ENCODE measurements at regions not wholly inside any gene's neighbourhood (a gene's known extent, or its start where the extent isn't known, plus 50 kb on each side); places are given as distances from the start of the nearest gene placed in this dataset.

DNA sequence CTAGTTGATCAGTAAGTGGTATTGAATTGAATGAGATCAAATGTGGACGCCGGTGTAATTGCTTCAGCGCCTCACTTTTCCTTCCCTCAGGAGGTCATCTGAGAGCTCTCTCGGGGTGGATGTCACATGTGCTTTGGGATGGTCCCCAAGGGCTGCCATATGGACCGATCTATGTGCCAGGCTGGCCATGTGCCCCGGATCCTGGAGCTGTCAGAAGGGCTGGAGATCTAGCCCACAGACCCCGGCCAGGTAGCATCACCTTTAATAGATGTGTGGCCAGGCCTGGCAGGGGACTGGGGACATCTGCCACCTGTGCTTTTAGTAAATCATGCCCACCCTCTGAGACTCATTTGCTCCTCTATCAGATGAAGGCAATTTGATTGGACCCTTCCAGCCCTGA, 95.3 kb upstream of the CRHR1 start:
- DNase-seq: no peak

DNA sequence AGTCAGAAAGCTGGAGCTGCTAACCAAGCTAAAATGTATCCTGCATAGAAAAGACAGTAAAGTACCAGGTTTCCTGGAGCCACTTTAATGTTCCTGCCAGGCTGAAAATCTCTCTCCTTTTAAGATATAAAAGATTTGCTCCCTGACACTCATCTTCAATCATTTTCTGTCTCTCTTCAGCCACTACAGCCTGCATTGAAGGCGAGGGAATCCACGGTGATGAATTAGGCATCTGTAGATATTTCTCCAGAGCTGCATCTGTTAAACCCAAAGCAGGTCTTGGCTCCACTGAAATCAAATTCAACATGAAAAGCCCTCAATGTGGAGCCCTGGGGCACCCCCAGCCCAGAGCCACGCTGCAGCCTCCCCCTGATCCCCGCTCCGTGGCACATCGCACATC, 94.7 kb upstream of the CRHR1 start:
- no peak for DNase-seq

DNA sequence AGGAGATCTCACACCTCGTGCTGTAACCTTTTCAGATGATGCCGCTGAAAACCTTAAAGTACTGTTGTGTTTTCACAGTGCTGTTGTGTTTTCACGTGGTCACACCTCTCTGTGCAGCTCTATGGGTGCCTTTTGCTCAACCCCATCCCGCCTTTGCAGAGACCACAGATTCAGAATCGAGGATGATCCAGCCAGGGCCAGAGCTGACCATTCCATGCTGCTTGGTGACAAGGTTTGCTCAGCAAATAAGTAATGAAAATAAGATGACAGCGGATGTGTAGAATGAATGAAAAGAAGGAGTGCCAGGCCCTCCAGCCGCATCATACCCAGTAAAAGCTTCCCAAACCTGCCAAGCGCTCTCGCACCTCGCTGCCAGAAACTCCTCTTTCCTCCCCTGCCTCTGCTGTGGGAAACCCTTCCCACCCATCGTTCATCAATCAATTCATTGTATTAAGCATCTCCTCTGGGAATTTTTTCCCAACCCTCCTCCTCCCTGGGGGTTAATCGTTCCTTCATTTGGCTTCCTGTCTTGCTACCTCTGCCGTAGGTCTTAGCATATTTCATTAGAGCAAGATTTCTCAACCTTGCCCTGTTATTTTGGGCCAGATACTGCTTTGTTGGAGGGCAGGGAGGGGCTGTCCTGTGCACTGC, 93.4 kb upstream of the CRHR1 start:
- DNase-seq: no peak

DNA sequence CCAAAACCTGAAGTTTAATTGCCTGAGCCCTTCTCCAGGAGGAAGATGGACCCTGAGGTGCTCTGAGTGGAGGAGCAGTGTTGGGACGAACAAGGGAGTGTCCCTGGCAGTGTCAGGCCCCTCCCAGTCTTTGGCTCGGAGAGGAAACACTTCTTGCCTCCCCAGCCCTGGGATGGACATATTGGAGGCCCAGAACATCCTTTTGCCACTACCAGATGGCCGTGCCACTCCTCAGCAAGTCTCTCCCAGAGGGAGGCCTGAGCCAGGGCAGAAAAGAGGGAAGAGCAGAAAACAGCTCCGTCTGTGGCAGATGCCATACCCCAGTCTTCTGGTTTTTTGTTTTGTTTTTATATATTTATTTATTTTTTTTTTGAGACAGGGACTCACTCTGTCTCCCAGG, 91.5 kb upstream of the CRHR1 start:
- DNase-seq: no peak

DNA sequence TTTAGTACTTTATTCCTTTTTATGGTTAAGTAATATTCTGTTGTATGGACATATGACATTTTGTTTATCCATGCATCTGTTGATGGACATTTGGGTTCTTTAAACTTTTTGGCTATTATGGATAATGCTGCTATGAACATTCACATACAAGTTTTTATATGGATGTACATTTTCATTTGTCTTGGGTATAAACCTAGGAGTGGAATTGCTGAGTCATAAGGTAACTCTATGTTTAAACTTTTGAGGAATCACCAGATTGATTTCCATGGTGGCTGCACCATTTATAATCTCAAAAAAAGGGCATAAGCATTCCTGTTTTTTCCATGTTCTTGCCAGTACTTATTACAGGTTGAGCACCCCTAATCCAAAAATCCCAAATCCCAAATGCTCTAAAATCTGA, 90.3 kb upstream of the CRHR1 start:
- no peak for DNase-seq

DNA sequence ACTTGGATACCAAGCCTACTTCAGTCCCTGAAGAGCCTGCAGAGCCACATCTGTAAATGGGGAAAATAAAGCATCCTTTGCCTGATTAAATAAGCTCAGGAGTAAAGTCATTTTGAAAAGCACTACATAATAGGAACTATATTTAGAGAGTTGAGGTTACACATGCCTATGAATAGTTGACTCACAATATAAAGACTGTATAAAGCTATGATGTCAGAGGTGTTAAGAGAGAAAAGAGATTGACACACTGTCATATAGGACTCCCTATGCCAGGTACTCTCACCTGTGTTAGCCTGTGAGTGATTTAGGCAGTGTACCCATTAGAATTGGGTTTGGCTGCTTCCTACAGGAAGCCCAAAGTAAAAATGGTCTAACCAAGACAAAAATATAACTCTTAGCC, 87.7 kb upstream of the CRHR1 start:
- DNase-seq: no peak

DNA sequence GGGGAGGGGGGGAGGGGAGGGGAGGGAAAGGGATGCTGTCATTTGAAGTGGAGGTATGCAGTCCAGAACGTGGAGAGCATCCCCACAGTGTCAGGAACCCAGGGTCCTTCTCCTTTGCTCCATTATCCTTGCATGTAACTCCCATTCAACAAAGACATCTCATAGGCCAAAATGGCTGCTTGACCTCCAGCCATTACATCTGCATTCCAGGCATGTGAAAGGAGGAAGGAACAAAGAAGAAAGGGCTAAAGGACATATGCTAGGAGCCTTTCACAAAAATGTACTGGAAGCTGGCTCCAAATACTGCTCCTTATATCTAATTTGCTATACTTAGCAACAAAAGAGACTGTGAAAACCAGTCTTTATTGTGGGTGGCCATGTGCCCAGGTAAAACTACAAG, 87.0 kb upstream of the CRHR1 start:
- DNase-seq: no peak

DNA sequence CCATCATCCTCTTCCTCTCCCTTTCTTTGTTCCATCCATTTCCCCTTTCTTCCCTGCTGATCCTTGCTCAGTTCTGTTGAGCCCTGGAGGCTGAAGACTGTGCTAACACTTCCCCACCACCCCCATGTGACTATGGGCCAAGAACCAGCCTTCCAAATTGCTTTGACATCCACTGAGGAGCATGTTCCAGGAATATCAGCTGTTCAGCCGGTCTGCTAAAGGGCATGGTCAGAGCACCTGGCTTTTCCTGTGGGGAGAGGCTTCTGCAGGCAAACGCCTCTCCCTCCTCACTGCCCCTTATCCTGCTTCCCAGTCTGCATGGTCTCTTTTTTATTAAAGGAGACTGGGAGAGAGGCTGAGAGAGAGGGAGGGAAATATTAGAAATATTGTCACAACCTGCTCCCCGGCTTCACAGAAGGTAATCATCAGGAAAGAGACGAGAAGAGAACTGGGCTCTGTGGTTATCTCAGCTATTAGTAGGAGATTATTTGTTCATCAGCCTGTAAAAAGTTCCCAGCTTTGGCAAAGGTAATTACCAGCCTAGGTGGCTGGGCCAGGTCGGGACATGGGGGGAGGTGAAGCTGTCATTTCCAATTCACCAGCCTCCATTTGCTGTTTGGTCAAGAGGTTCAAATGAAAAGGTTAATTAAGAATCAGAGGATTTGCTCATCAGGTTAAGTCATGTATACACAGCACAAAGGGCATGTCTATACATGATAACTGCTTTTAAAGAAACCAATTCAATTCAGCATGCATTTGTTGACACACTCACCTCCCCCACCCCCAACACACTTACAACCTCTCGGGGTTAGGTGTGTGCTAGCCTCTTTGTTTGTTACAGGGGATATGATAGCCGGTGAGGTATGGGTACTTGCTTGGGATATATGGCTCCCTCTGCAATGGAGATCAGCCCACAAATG, 83.7 kb upstream of the CRHR1 start:
- no peak for DNase-seq

DNA sequence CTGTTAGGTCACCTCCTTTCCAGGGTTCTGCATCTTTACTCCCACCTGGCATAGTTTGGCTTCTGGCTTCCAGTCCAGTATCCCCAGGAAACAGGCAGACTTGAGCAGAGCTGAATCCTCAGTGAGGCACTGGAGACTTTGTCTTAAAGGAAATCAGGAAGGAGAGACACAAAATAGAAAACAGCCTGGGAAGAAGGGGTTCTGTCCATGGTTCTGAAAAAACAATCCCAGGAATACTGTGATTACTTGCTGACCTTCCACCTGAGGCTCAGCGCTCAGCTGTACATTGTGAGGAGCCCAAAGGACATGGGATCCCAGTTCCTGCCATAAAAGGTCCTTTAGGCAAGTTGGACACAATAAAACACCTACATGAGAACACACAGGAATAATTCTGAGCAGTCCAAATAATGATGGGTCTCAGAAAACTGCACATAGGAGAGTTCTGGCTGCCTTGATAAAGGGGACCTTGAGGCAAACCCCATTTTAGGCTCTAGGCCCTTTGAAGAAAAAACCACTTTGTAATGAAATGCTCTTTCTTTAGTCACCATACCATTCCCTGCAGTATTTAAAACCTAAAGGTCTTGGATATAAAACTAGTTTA, 81.4 kb upstream of the CRHR1 start:
- DNase-seq: no peak

DNA sequence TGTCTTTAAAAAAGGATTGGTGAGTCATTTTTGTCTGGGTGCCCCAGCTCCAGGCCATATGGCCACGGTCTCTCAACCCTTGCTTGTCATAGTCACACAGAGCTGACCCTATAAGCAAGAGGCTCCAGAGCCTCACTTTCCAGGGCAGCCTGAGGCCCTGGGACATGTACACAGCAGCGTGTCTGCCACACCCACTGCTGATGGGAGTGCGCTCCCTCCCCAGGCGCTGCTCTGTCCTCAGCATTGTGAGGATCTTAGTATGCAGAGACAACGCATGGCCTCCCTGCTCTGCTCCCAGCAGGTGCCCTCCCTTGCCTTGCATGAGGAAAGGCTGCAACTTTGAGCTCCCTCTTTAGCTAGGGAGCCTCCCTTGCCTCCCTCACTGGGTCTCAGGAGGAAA, 80.8 kb upstream of the CRHR1 start:
- peak; percentile 9 for DNase-seq

DNA sequence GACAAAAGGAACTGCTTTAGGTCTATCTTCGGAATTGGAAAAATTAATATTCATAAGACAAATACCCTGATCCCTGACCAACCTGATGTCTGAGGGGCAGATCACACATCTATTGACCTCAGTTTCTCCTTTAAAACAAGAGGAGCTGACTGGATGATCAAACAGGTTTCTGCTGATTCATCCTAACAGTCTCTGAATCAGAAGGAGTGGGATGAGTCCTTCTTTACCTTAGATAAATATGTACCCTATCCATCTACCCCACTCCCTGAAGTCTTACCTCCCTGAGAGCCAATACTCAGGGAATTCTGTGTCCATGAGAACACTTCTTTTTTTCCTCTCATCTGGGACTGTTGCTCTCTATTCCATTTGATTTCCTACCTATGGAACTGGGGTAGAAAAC, 80.3 kb upstream of the CRHR1 start:
- DNase-seq: no peak

DNA sequence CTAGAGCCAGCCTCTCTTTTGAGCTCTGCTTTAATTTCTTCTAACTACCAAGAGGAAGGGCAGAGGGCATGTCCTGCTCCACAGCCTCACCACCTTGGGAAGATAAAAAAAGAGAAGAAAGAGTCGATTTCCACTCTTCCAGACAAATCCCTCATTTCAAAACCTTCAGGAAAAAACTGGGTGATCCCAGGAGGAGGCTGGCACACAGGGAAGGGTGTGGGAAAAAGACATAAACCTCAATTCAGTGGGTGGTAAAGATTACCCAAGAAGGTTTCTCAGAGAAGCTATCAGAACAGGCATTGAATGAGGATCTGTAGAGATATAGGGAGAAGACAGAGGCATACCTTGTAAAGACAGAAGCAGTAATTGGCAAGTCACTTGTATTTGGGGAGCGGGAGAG, 79.9 kb upstream of the CRHR1 start:
- no peak for DNase-seq

DNA sequence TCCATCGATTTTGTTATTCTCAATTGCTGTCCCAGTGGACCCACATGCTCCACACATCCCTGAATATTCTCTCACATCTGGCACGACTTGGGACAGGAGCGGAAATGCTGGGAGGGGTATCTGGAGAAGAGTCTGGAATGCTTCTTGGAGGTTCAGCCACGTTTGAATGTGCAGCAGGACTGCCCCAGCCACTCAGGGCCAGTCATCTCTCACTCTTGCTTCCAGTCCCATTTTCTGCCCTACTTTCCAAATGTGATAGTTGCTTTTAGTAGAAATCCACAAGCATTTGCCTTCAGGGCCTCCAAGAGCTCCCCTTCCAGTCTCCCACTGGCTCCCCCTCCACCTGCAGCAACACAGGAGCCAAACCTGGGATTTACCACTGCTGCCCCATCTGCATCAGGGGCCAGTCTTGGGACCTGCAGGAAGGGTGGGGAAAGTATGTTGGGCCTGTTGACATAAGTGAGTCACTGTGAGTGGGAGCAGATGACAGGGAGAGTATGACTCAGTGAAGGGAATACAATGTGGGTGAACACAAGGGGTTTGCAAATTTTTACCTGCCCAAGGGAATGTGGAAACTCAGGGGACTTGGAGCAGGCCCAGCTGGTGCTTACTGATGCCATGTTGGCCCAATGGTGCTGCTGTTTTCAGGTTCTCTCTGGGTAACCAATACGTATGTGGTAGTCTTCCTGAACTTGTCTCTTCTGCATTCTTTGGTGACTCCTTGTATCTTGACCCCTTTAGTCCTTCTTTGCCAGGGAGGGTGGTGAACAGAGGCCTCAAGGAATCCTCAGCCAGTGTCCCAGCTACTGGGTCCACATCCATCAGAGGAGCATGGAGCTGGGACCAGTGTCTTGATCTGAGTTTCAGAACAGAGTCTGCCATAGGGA, 78.8 kb upstream of the CRHR1 start:
- DNase-seq: no peak

DNA sequence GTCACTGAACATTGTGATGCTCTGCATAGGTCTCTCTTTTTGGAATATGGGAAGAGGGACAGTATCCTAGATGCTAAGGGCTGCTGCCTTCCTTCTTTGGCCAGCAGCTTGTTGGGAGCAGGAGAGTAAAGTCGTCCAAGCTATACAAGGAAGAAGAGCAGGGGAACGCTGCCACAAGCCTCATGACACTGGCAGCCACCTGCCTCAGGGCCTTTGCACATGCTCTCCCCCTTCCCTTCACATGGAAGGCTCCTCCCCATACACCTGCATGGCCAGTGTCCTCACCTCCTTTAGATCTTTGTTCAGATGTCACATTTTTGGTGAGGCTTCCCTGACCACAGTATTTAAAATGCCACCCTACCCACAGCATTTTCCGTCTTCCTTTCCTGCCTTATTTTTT, 78.1 kb upstream of the CRHR1 start:
- DNase-seq: no peak

DNA sequence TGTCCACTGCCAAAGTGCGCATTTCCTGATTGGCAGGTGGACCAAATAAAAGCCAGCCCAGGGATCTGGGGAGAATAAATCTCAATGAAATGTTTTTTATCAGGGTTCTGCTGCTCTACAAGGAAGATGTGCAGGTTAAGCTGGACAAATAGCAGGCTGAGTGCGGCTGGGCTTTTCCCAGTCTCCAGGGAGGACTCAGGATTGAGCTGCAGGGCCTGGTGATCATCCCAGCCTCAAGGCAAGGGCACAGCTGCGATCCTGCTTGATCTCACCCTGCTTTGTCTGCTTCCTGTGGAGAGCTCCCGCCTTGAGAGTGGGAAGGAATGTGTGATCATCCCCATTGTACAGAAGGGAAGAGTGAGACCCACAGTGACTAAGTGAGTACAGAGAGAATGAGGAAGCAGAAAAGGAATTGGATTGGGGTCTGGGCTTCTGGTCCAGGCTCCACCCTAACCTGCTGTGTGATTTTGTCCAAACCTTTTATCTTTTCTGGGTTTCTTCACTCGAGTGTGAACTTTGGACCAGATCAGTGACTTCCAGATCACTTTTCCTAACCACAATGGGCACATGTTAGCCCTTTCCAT, 75.3 kb upstream of the CRHR1 start:
- DNase-seq: no peak

DNA sequence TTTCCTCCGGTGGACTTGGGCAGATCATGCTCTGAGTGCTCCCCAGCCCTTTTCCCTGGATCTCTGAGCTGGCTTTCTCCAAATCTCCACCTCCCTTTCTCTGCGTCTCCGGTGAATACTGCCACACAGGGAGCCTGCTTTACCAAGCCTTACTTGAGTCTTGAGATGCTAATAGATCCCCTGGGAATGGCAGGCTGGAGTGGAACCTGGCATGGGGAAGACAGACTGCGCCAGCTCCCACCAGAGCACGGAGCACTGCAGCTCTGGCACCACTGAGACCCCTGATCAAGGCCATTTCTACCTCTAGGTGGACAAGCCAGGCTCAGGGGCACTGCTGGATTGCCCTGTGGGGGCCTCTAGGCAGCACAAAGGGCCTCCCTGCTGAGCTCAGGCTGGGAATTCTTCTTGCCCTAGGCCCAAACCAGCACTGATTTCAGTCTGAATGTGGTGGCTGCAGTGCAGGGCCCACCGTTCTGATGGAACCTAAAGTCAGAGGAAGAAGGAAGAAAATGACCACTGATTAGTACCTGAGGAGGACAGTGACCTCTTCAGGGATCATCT, 74.3 kb upstream of the CRHR1 start:
- no peak for DNase-seq

DNA sequence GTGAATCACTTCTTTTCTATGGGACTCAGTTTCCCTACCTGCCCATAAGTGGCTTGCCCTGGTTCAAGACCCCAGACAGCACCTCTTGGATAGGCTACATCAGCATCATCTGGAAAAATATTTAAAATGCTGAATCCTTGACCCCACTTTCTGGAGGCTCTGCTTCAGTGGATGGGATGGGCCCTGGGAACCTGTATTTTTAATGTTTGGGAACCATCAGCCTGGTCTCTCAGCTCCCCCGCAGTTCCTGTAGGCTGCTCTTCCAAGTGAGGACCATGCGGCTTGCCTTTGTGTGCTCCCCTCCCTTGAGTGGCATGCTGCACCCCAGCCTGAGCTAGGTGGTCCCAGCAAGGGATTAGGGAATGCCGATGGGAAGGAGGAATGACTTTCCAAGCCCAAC, 68.3 kb upstream of the CRHR1 start:
- DNase-seq: no peak

DNA sequence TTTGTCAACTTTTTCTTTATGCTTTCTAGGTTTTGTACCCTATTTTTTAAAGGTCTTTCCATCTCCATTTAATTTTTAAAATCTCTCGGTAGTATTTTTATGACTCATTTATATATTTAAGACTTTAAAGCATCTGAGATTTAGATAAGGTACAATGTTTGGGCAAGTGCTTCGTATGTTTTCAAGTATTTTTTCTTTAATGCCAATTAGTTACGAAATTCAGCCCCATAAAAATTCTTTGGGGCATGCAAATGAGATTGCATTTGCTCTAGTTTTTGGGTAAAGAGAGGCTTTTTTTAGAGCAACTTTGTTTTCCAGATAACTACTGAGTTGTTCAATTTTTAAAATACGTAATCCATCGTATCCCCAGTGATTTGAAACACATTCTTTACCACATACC, 65.3 kb upstream of the CRHR1 start:
- DNase-seq: no peak

DNA sequence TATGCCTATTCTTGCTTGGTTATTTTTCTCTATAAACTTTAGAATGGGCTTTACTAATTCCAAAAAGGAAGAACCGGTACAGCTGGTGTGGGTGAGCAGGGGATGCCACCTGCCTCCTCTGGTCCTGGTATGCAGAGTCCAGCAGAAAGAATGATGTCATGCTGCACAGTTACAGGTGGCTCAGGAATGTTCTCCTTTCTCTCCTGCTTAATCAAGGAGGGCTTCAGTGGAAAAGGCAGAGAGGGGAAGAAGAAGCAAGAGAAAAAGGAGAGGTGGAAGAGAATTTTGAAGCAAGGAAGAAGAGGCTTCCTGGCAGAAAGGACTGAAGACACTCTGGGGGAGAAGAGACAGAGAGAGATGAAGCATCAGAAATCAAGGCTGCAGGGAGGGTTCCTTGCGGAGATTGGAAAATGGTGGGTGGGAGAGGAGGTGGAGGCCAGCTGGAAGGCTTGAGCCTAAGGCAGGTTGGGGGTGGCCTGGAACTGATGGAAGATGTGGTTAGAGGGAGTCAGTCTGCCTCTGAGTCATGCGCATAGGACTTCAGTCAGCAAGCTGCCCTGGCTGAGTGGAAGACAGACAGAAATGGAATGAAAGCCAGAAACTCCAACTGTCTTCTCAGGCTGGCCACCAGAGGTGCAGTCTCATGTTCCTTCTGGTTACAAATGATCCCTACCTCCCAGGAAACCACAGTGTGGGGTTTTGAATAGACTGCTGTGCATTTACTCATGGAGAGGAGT, 64.6 kb upstream of the CRHR1 start:
- no peak for DNase-seq

DNA sequence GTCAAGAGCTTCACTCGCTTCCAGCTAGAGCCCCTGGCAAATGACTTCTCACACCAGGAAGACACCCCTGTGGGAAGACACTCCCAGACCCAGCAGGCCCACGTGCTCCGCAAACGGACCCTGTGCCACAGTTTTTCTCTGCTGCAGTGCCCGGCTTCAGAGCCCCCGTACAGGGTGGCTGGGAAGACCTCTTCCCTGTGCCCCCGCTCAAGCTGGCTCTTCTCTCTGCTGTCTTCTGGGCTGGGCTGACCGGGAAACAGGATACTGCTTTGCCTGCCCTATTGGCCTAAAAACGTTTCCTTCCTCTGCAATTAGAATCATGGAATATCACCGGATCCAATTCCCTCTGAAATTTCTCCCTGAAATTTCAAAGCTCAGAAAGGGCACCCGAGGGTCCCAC, 63.7 kb upstream of the CRHR1 start:
- no peak for DNase-seq

DNA sequence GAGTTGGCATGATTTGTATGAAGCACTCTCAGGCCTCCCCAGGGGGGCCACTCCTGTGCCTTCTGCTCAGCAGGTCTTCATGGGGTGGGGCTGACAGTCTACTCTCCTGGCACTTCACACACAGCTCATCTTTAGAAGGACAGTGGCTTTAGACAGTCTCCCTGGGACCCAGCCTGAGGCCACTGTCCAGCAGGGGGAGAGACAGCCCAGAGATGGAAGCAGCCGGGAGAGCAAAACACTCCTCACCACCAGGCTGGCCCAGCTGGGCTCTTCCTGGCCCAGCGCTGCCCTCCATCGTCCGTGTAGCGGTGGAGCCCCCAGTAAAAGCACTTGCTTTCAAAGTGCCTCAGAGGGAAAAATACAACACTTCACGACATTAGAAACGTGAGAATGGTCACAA, 62.0 kb upstream of the CRHR1 start:
- DNase-seq: no peak

Data from NCI-H2227 treated with DMSO at 0.1 percent for 48 hours (cell line).